Gastrocnemius medialis (tissue), 4 donors: ENCODE measurements at regions not wholly inside any gene's neighbourhood (a gene's known extent, or its start where the extent isn't known, plus 50 kb on each side); places are given as distances from the start of the nearest gene placed in this dataset.

Source experiments
- POLR2A ChIP-seq, 2 donors: fragments of 450-650 bp; IDR thresholded peaks; one replicate each; pipeline ENCODE4 v1.6.1; 2017; ENCODE audit warnings: antibody characterized with exemption in 2 of 2, mild to moderate bottlenecking in 2 of 2, moderate library complexity in 2 of 2
- TF ChIP-seq, protein P1 (sequence below), 5 experiments: fragments of 450-650 bp in 3 of 5; fragments of 200-600 bp in 2 of 5; sonication (generic) in 2 of 5; IDR thresholded peaks in 4 of 5; conservative IDR thresholded peaks in 1 of 5; 1 replicate in 4 of 5; 2 replicates in 1 of 5; pipeline ENCODE4 v1.5.1; 2016 to 2019; ENCODE audit warnings: antibody characterized with exemption in 5 of 5, mild to moderate bottlenecking in 3 of 5, moderate library complexity in 3 of 5

DNA sequence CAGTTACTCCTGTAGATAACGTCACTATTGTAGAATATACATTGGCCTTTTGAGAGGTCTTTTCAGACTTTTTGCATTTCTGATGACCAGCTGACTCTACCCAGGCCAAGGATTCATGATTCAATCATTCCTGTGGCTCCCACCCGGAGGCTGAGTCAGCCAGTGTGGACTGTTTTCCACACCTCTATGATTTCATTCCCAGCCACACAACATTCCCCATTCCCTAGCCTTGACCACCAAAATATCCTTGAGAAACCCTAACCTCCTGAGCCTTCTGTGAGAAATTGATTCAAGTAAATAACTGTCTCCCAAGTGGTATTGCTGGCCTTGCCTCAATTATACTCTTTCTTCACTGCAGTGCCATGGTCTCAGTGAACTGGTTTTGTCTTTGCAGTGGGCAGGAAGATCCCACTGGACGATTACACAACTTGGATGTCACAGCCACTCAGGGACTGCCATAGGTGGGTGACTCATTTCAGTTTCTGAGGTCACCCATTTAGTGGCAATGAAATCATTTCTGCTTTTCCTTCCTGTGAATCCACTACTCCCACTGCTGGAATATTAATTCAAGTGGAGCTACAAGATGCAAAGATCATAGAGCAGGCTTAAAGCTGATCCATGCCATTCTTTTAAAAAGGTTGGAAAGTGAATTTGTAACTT is 518.6 kb upstream of the ZP4 start:
- TF ChIP-seq, protein P1, sequence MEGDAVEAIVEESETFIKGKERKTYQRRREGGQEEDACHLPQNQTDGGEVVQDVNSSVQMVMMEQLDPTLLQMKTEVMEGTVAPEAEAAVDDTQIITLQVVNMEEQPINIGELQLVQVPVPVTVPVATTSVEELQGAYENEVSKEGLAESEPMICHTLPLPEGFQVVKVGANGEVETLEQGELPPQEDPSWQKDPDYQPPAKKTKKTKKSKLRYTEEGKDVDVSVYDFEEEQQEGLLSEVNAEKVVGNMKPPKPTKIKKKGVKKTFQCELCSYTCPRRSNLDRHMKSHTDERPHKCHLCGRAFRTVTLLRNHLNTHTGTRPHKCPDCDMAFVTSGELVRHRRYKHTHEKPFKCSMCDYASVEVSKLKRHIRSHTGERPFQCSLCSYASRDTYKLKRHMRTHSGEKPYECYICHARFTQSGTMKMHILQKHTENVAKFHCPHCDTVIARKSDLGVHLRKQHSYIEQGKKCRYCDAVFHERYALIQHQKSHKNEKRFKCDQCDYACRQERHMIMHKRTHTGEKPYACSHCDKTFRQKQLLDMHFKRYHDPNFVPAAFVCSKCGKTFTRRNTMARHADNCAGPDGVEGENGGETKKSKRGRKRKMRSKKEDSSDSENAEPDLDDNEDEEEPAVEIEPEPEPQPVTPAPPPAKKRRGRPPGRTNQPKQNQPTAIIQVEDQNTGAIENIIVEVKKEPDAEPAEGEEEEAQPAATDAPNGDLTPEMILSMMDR (IDR thresholded peaks at IDR 0.05 in 4 of 5, conservative IDR thresholded peaks at IDR 0.05 in 1 of 5) = no peak
- TF ChIP-seq POLR2A (IDR thresholded peaks at IDR 0.05) = no peak
